ENCODE measurements at regions not wholly inside any gene's neighbourhood (a gene's known extent, or its start where the extent isn't known, plus 50 kb on each side); places are given as distances from the start of the nearest gene placed in this dataset.

- ATAC-seq (no peak), DNase-seq (no peak)
- intact Hi-C loops (cut with DNase I), result no loop called here
- no peaks in the 10 kb centered on the region for H3K4me1 ChIP-seq
- TF ChIP-seq CTCF (IDR thresholded peaks at IDR 0.05), result no peak
- H3K36me3 ChIP-seq, result no peaks in the 10 kb centered on the region
- H3K9me3 ChIP-seq, result no peaks in the 10 kb centered on the region
- no peaks in the 10 kb centered on the region for H3K27me3 ChIP-seq
- no peak overlapping the region for H3K27ac ChIP-seq
- H3K4me3 ChIP-seq, result no peak overlapping the region
These were observed 249.6 kb upstream of the ROBO1 start for GRCh38 chr3:80017369-80017768.

- no peak overlapping the region for H3K27ac ChIP-seq
- no peaks in the 10 kb centered on the region for H3K36me3 ChIP-seq
- intact Hi-C loops (cut with DNase I), result no loop called here
- no peaks in the 10 kb centered on the region for H3K27me3 ChIP-seq
- H3K4me3 ChIP-seq, result no peak overlapping the region
- no peaks in the 10 kb centered on the region for H3K4me1 ChIP-seq
- DNase-seq, result no peak
- H3K9me3 ChIP-seq, result no peaks in the 10 kb centered on the region
- ATAC-seq, result no peak
- TF ChIP-seq CTCF (IDR thresholded peaks at IDR 0.05), result no peak
These were observed 246.8 kb upstream of the ROBO1 start for GRCh38 chr3:80014576-80014975.

- no peak for DNase-seq
- intact Hi-C loops (cut with DNase I), result no loop called here
- TF ChIP-seq CTCF (IDR thresholded peaks at IDR 0.05), result no peak
These were observed 242.3 kb upstream of the ROBO1 start for GRCh38 chr3:80010021-80010571.

GRCh38 chr3:80007522-80007921 lies 239.7 kb upstream of the ROBO1 start:
- no peak overlapping the region for H3K27ac ChIP-seq
- H3K9me3 ChIP-seq, result no peaks in the 10 kb centered on the region
- H3K4me3 ChIP-seq, result no peak overlapping the region
- no peaks in the 10 kb centered on the region for H3K36me3 ChIP-seq
- no peaks in the 10 kb centered on the region for H3K4me1 ChIP-seq
- no peak for DNase-seq
- no peak for TF ChIP-seq CTCF (IDR thresholded peaks at IDR 0.05)
- no peaks in the 10 kb centered on the region for H3K27me3 ChIP-seq
- intact Hi-C loops (cut with DNase I), result no loop called here
- no peak for ATAC-seq

More at GRCh38 chr3:80010021-80010571, 242.3 kb upstream of the ROBO1 start:
- no peaks in the 10 kb centered on the region for H3K4me1 ChIP-seq
- H3K9me3 ChIP-seq, result no peaks in the 10 kb centered on the region
- no peak for ATAC-seq
- H3K27me3 ChIP-seq, result no peaks in the 10 kb centered on the region
- no peaks in the 10 kb centered on the region for H3K36me3 ChIP-seq
- H3K4me3 ChIP-seq, result no peak overlapping the region
- no peak overlapping the region for H3K27ac ChIP-seq

- no peaks in the 10 kb centered on the region for H3K27me3 ChIP-seq
- H3K27ac ChIP-seq, result no peak overlapping the region
- H3K9me3 ChIP-seq, result no peaks in the 10 kb centered on the region
- ATAC-seq, result no peak
- intact Hi-C loops (cut with DNase I), result no loop called here
- no peaks in the 10 kb centered on the region for H3K4me1 ChIP-seq
- TF ChIP-seq CTCF (IDR thresholded peaks at IDR 0.05), result no peak
- no peaks in the 10 kb centered on the region for H3K36me3 ChIP-seq
- DNase-seq, result no peak
- H3K4me3 ChIP-seq, result no peak overlapping the region
These were observed 238.5 kb upstream of the ROBO1 start for GRCh38 chr3:80006315-80006714.

GRCh38 chr3:80000022-80000421 lies 232.2 kb upstream of the ROBO1 start:
- Histone ChIP-seq H3K4me1 (no peaks in the 10 kb centered on the region), H3K4me3 (no peak overlapping the region), H3K36me3 (no peaks in the 10 kb centered on the region), H3K9me3 (no peaks in the 10 kb centered on the region), H3K27me3 (no peaks in the 10 kb centered on the region), H3K27ac (no peak overlapping the region)
- no peak for ATAC-seq
- TF ChIP-seq CTCF (IDR thresholded peaks at IDR 0.05), result no peak
- intact Hi-C loops (cut with DNase I), result no loop called here
- DNase-seq, result no peak

Measured in upper lobe of right lung (tissue), 1 donor.